Activated T-helper 2 cell treated with anti-CD3 and anti-CD28 coated beads, Interferon-gamma antibody, Interleukin-2, Interleukin-4, amounts not matched to agents 10 μg/mL and 5 μg/mL and 100 μg/mL, durations not matched to agents 14 hours and 24 hours and 36 hours (primary cell): ENCODE measurements at regions not wholly inside any gene's neighbourhood (a gene's known extent, or its start where the extent isn't known, plus 50 kb on each side); places are given as distances from the start of the nearest gene placed in this dataset.

Experiments used
- DNase-seq: peaks from one replicate; pipeline ENCODE4 v3.0.0; 2021; ENCODE audit warnings: low spot score
- H3K27ac Mint-ChIP-seq: one replicate; pipeline ENCODE4 v1.8.0; 2021; ENCODE audit warnings: mixed read lengths
- H3K27me3 Mint-ChIP-seq: one replicate; pipeline ENCODE4 v1.8.0; 2021; ENCODE audit warnings: low read depth, mixed read lengths
- H3K36me3 Mint-ChIP-seq: one replicate; pipeline ENCODE4 v1.8.0; 2021; ENCODE audit warnings: low read depth, mixed read lengths
- H3K4me1 Mint-ChIP-seq: one replicate; pipeline ENCODE4 v1.8.0; 2021; ENCODE audit warnings: low read depth, mixed read lengths
- H3K4me3 Mint-ChIP-seq: one replicate; pipeline ENCODE4 v1.8.0; 2021; ENCODE audit warnings: low read depth, mild to moderate bottlenecking, moderate library complexity, mixed read lengths
- H3K9me3 Mint-ChIP-seq: one replicate; pipeline ENCODE4 v1.8.0; 2021; ENCODE audit warnings: mixed read lengths
- intact Hi-C: fragments of 100-400 bp; cut with micrococcal nuclease; formaldehyde crosslinking; loops from one replicate; pipeline ENCODE4 v1.15.1; 2023

DNA sequence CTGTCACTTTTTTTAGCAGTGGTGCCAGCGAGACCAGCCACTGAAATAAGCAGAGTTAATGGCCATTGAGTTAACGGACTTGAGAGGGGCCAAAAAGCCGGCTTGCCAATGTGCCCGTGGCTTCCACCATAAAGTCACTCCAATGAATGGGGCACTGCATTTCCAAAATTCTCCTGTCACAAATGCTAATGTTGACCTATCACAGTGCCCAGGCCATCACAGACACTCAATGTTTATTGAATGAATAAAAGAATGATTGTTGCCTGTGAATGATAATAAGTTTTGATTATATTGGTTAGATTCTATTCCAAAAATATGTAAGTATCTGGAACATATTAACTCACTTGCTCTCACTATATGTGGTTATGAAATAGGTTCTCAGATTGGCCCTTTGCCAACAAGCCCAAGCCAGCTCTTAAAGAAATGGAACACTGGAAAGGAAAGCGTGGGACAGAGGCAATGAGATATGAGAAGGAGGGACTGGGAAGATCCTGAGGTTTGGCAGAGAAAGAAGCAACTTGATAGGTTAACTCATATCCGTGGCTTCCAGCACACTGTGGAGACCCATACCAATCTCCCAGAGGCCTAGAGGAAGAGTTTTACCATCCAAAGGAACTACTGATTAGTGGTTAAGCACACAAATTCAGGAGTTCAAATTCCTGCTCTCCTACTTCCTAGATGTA is 108.7 kb downstream of the BTG1 start:
- intact Hi-C loops: loop anchor here (10.0 kb wide), 2 partner anchors 352 to 472 kb away; no protein-coding TSS in a partner anchor
- Mint-ChIP-seq H3K36me3 (peaks cover 17% of the 10 kb centered on the region), H3K27me3 (no peaks in the 10 kb centered on the region), H3K4me3 (no peak overlapping the region), H3K9me3 (peaks cover 6% of the 10 kb centered on the region), H3K4me1 (peaks cover 65% of the 10 kb centered on the region), H3K27ac (no peak overlapping the region)
- DNase-seq: no peak

DNA sequence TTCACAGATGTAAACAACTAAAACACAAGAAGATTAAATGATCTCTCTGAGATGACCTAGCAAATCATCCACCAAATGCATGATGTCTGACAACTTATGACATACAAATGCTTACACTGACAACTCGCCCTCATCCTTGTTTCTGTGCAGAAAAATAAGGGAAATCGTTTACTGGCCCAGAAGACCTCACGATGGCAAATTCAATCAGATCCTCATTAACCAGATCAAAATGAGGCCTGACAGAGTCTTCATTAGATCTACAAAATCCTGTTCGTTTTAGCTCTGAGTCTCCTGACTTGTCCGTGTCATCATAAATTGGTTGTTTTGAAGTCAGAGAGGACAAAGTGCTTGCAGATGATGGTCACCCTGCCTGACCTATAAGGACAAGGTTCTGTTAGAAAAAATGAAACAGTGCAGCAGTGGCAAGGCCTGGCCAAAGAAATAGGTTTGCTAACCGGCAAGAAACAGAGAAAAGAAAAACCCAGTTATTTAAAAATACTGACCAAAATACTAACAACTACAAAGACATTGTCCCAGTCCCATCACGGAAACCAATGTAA is 109.5 kb downstream of the BTG1 start:
- Mint-ChIP-seq H3K36me3 (peaks cover 18% of the 10 kb centered on the region), H3K9me3 (peaks cover 6% of the 10 kb centered on the region), H3K4me1 (peaks cover 66% of the 10 kb centered on the region), H3K27me3 (no peaks in the 10 kb centered on the region), H3K27ac (no peak overlapping the region), H3K4me3 (peak overlapping the region; percentile 27)
- DNase-seq: no peak
- intact Hi-C loops: loop anchor here (10.0 kb wide), 2 partner anchors 351 to 471 kb away; no protein-coding TSS in a partner anchor

DNA sequence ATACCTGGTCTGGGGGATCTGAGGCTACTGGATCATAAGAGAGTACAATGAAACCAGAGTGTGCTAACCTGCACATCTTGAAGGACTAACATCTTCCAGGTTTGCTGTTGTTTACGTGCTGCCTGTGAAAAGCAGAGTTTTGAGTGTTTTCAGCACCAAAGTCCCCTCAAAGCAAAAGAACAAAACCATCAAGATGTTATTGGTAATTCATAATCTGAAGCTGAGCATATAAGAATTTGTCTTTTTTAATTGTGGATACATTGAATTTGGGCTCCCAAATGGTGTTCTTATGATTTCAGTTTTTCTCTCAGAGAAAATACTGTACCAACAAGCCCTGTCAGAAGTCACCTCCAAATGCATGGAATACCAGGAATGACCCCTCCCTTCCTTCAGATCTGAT is 110.2 kb downstream of the BTG1 start:
- Mint-ChIP-seq H3K36me3 (peaks cover 18% of the 10 kb centered on the region), H3K4me1 (peaks cover 67% of the 10 kb centered on the region), H3K4me3 (peak overlapping the region; percentile 28), H3K27ac (peak overlapping the region; percentile 3), H3K27me3 (no peaks in the 10 kb centered on the region), H3K9me3 (peaks cover 6% of the 10 kb centered on the region)
- intact Hi-C loops: loop anchor here (10.0 kb wide), 2 partner anchors 351 to 471 kb away; no protein-coding TSS in a partner anchor
- no peak for DNase-seq

DNA sequence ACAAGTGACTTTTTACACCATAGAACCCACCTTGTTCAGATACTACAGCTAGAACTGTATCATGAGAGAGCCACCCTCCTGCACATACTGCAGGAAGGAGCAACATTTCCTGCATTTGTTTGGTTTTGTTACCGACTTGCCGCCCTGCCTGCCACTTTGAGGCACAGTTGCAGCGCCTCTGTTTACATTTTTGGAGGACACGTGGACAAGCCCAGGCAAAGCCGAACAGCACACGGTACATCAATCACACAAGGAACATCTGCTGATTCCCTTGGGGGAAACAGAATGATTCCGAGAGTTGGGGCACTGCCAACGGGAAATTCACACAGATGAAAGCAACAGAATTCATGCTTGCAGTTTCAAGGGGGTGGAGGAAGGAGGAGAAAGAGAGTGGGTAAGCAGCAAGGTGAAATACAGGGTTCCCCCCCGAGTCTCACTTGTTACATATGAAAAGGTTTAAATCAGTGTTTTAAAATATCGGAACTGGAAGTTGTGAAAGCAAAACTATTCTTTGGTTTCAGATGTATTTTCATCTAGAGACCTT is 110.7 kb downstream of the BTG1 start:
- intact Hi-C loops: loop anchor here (5.0 to 10.0 kb wide), 4 partner anchors 42 to 470 kb away; no protein-coding TSS in a partner anchor
- Mint-ChIP-seq H3K36me3 (peaks cover 15% of the 10 kb centered on the region), H3K4me1 (peaks cover 69% of the 10 kb centered on the region), H3K27ac (peak overlapping the region; percentile 90), H3K9me3 (peaks cover 6% of the 10 kb centered on the region), H3K4me3 (peak overlapping the region; percentile 82), H3K27me3 (no peaks in the 10 kb centered on the region)
- DNase-seq: peak; percentile 35

DNA sequence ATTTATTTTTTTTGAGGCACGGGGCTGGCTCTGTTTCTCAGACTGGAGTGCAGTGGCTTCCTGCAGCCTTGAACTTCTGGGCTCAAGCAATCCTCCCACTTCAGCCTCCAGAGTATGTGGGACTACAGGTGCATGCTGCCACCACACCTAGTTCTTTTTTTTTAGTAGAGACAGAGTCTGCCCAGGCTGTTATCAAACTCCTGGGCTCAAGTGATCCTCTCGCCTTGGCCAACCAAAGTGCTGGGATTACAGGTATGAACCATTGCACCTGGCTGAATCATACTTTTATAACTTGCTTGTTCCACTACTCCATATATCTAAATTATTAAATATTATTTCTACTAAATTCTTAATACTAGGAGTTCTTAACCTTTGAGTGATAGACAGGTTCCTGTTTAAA is 111.6 kb downstream of the BTG1 start:
- intact Hi-C loops: loop anchor here (5.0 to 10.0 kb wide), 4 partner anchors 42 to 469 kb away; no protein-coding TSS in a partner anchor
- Mint-ChIP-seq H3K4me3 (no peak overlapping the region), H3K4me1 (peaks cover 74% of the 10 kb centered on the region), H3K9me3 (peaks cover 6% of the 10 kb centered on the region), H3K27ac (no peak overlapping the region), H3K27me3 (no peaks in the 10 kb centered on the region), H3K36me3 (peaks cover 16% of the 10 kb centered on the region)
- DNase-seq: no peak

DNA sequence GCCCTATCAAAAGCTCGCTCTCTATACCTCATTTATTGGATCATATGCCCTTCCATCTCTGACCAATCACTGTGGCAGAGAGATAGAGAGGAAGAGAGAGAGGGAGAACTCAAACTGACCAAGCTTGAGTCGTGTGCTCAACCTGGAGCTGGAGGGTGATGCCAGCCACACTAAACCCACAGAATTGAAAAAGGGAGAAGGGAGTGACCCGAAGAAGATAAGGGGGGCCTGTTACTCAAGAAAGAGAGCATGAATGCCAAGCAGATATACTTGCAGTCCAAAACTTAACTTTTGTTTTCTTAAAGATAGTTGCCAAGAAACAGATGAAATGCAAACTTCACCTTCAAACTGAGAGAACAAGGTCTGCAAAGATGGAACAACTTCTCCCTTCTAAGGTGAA is 112.7 kb downstream of the BTG1 start:
- no peaks in the 10 kb centered on the region for H3K27me3 Mint-ChIP-seq
- H3K36me3 Mint-ChIP-seq: peaks cover 20% of the 10 kb centered on the region
- intact Hi-C loops: loop anchor here (5.0 to 10.0 kb wide), 4 partner anchors 41 to 468 kb away; no protein-coding TSS in a partner anchor
- peaks cover 77% of the 10 kb centered on the region for H3K4me1 Mint-ChIP-seq
- no peak overlapping the region for H3K4me3 Mint-ChIP-seq
- H3K9me3 Mint-ChIP-seq: peaks cover 6% of the 10 kb centered on the region
- peak overlapping the region; percentile 52 for H3K27ac Mint-ChIP-seq
- DNase-seq: no peak

DNA sequence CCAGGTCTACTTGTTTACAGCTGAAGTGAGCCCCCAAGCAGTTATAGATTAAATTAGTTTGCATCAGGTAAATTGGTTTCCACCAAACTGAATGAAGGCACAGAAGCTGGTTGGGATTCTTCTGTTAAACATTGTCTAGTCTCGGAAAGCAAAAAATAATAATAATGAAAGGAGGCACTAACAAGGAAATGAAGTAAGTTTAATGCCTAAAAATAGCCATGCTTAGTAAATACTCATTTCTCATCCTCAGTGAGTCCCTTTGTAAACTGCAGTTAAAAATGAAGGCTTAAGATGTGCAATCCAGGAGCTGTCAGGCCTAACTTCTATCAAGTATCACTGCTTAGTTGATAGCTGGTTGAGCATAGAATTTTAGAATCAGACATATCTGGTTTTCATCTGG is 113.5 kb downstream of the BTG1 start:
- DNase-seq: no peak
- Mint-ChIP-seq H3K27me3 (no peaks in the 10 kb centered on the region), H3K27ac (no peak overlapping the region), H3K9me3 (peaks cover 6% of the 10 kb centered on the region), H3K4me3 (no peak overlapping the region), H3K36me3 (peaks cover 20% of the 10 kb centered on the region), H3K4me1 (peaks cover 74% of the 10 kb centered on the region)
- intact Hi-C loops: loop anchor here (5.0 to 10.0 kb wide), 4 partner anchors 40 to 467 kb away; no protein-coding TSS in a partner anchor

DNA sequence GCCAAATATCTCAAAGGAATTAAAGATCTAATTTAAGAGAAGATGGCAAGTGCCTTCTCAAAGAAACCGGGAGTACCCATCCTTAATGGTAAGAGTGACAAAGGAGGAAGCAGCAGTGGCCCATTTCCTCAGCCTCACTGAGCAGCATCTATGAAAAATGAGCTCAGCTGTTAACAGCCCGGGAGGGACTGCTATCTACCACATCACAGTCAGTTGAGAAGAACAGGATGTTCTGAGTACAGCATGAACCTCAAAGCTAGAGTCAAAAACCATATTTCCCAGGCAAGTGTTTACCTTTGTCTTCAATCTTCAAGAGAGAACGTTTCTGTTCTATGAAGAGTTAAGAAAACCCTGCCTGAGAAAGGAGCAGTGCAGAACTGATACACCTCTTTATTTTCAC is 115.0 kb downstream of the BTG1 start:
- Mint-ChIP-seq H3K27ac (peak overlapping the region; percentile 72), H3K4me1 (peaks cover 69% of the 10 kb centered on the region), H3K27me3 (no peaks in the 10 kb centered on the region), H3K36me3 (peaks cover 20% of the 10 kb centered on the region), H3K4me3 (peak overlapping the region; percentile 46), H3K9me3 (peaks cover 6% of the 10 kb centered on the region)
- peak; percentile 58 for DNase-seq
- intact Hi-C loops: loop anchor here (1.0 to 10.0 kb wide), 6 partner anchors 16 to 466 kb away; no protein-coding TSS in a partner anchor

DNA sequence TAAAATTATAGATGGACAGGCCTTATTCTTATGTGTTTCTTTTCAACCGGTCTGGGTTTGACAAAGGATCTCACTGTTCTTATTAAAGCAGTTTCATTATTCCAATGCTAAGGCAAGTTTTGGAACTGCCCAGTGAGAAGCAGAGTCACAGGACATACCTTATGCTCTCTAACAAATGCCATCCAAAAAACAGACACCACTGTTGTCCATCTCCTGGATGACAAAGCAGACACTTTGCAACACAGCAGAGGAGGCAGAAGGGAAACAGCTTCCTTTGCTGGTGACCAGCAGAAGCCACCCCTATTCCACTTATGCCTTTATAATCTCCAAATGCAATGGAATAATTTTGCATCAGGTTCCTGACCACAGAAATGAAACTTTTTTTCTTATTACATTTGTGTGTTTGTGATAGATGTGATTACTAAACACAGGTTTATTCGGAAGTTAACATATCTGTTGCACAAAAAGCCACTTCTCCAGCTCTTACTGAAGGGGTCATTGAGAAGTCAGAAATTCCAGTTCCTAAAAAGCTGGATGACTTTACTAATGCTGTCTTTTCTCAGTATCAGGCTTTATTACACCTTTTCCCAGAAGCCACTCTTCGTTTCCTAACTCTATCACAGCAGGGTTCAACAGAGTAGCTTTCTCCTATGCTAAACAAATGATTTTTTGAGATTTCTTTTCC is 115.6 kb downstream of the BTG1 start:
- Mint-ChIP-seq H3K27me3 (no peaks in the 10 kb centered on the region), H3K4me1 (peaks cover 70% of the 10 kb centered on the region), H3K4me3 (peak overlapping the region; percentile 46), H3K27ac (peak overlapping the region; percentile 72), H3K36me3 (peaks cover 20% of the 10 kb centered on the region), H3K9me3 (peaks cover 6% of the 10 kb centered on the region)
- DNase-seq: no peak
- intact Hi-C loops: loop anchor here (1.0 to 10.0 kb wide), 6 partner anchors 16 to 465 kb away; no protein-coding TSS in a partner anchor

DNA sequence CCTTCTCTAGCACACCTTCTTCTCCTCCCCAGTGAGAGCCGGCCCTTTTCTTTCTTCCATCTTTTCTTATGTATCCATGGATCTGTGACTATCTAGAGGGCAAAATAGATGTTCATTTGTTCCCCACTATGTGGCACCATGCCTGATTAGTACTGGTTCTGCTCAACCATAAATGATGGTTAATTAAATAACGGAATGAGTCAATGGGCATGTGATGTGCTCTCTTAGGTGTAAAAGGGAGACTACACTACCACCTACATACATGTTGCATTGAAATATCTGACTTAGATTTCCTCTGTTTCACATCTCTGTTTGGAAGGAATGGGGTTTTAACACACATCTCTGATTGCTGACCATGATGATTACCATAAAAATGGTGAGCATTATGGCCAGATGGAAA is 116.5 kb downstream of the BTG1 start:
- Mint-ChIP-seq H3K27me3 (no peaks in the 10 kb centered on the region), H3K4me3 (no peak overlapping the region), H3K36me3 (peaks cover 20% of the 10 kb centered on the region), H3K27ac (no peak overlapping the region), H3K9me3 (peaks cover 6% of the 10 kb centered on the region), H3K4me1 (peaks cover 64% of the 10 kb centered on the region)
- intact Hi-C loops: no loop called here
- no peak for DNase-seq

DNA sequence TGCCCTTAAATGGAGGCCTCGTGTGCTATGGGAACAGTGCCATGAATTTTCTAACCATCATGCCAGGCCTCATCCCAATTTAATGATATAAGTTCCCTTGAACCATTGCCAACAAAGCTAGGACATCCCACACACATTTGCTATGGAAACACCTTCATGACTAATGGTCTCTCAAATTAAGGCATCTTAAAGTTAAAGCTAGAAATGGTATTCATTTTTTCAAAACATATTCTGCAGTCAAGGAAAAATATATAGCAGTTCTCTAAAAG is 117.3 kb downstream of the BTG1 start:
- Mint-ChIP-seq H3K27ac (no peak overlapping the region), H3K9me3 (peaks cover 6% of the 10 kb centered on the region), H3K4me3 (no peak overlapping the region), H3K36me3 (peaks cover 20% of the 10 kb centered on the region), H3K4me1 (peaks cover 59% of the 10 kb centered on the region), H3K27me3 (no peaks in the 10 kb centered on the region)
- DNase-seq: no peak
- intact Hi-C loops: no loop called here

DNA sequence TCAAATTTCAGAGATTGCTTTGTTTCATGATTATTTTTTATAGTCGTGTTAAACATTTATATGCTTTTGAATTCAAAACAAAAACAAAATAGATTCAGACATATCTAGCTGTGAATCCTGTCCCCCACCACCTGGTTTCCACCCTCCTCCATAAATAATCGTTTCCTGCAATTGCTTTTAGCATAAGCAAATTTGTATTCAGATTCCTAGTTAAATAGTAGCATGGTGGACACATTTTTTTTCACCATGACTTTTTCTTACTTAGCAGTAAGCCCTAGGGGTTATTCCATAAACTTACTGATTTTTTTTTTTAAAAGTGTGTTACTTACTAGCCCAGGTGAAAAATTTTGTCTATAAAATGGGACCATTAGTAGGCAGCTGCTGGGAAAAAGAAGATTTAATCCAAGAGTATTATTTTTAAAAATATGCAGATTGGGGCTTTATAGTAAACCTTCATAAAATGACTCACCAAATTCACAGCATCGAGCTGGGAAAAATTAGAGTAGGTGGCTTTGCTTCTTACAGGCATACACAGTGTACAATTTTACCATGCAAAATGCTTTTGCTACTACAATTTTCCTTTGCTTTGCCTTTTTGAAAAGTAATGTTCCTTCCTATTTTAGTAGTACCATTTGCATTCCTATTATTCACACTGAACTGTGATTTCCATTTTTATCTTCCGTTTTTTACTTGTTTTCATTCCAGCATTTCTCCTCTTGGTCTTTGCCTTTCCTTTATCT is 117.8 kb downstream of the BTG1 start:
- no peaks in the 10 kb centered on the region for H3K27me3 Mint-ChIP-seq
- H3K4me1 Mint-ChIP-seq: peaks cover 58% of the 10 kb centered on the region
- peaks cover 4% of the 10 kb centered on the region for H3K9me3 Mint-ChIP-seq
- DNase-seq: no peak
- H3K36me3 Mint-ChIP-seq: peaks cover 19% of the 10 kb centered on the region
- no peak overlapping the region for H3K4me3 Mint-ChIP-seq
- no peak overlapping the region for H3K27ac Mint-ChIP-seq
- intact Hi-C loops: no loop called here
